K562 (cell line): ENCODE measurements at regions not wholly inside any gene's neighbourhood (a gene's known extent, or its start where the extent isn't known, plus 50 kb on each side); places are given as distances from the start of the nearest gene placed in this dataset.

Experiments used
- ATAC-seq: fragments of 200-7000 bp; cut with Tn5 transposase; 3 replicates; pipeline ENCODE4 v1.9.1; 2020; ENCODE audit warnings: moderate library complexity
- BruUV-seq: library from RNA; stranded (reverse); fragments of 400-500 nt; replicated peaks from 2 replicates; lab custom pipeline; 2021; lab: Mats Ljungman, UMichigan
- CTCF ChIA-PET: fragments of 300-600 bp; formaldehyde crosslinking; extraction: SDS; loops from one replicate; lab custom pipeline; 2021; ENCODE audit warnings: low intra/inter-chr PET ratio; lab: Yijun Ruan, JAX
- POLR2A ChIA-PET: fragments of 300-600, 350-650 bp; sonication (Branson Sonifier 250); formaldehyde crosslinking; extraction: SDS; loops from one replicate; lab custom pipeline; 2021; ENCODE audit warnings: antibody characterized with exemption, inconsistent platforms; lab: Yijun Ruan, JAX
- DNase-seq, 4 experiments: peaks; one replicate each; pipeline versions ENCODE4 v3.0.0 to v3.0.0-alpha.2; 2011 to 2018; ENCODE audit warnings: low spot score in 3 of 4, mixed read lengths in 3 of 4; ENCODE audit errors: extremely low read depth in 1 of 4
- FAIRE-seq: peaks from 2 replicates; lab custom pipeline; 2011; peaks lifted over from hg19 to GRCh38; lab: Jason Lieb, UNC
- H2AFZ ChIP-seq: 2 replicates; pipeline ENCODE4 v1.6.0; 2011; ENCODE audit warnings: low read depth, low read length, control low read depth, inconsistent platforms
- H3K27ac ChIP-seq: fragments of 200-600 bp; 3 replicates; pipeline ENCODE4 v1.8.0; 2011; ENCODE audit warnings: low read depth, mild to moderate bottlenecking, control low read depth, inconsistent platforms, low read length, moderate library complexity, mixed read lengths; ENCODE audit errors: extremely low read depth
- H3K27me3 ChIP-seq, 2 experiments: fragments of 300-600 bp in 1 of 2; 2 replicates in 1 of 2; 3 replicates in 1 of 2; pipeline versions ENCODE4 v1.6.0 to v1.8.0; 2011; ENCODE audit warnings: inconsistent platforms in 2 of 2, low read length in 2 of 2, mild to moderate bottlenecking in 1 of 2, mixed read lengths in 1 of 2, moderate library complexity in 1 of 2; ENCODE audit not compliant: control insufficient read depth in 2 of 2, insufficient read depth in 2 of 2
- H3K36me3 ChIP-seq: fragments of 300-600 bp; 3 replicates; pipeline ENCODE4 v1.8.0; 2011; ENCODE audit warnings: mild to moderate bottlenecking, low read length, inconsistent platforms; ENCODE audit not compliant: control insufficient read depth, insufficient read depth
- H3K4me1 ChIP-seq, 2 experiments: fragments of 200-600 bp in 1 of 2; replicated peaks in 1 of 2; 2 replicates in 1 of 2; 3 replicates in 1 of 2; pipeline versions ENCODE4 v1.5.1 to v1.8.0; 2011; ENCODE audit warnings: inconsistent platforms in 2 of 2, low read length in 2 of 2, mild to moderate bottlenecking in 1 of 2, mixed read lengths in 1 of 2, moderate library complexity in 1 of 2; ENCODE audit not compliant: control insufficient read depth in 2 of 2, insufficient read depth in 2 of 2
- H3K4me2 ChIP-seq: 2 replicates; pipeline ENCODE4 v1.6.1; 2011; ENCODE audit warnings: low read length, control low read depth, inconsistent platforms, mixed read lengths; ENCODE audit not compliant: insufficient read depth
- H3K4me3 ChIP-seq: fragments of 200-600 bp; sonication (generic), shearing (Covaris generic); 2 replicates; pipeline ENCODE4 v1.5.1; 2016; ENCODE audit warnings: control low read depth, inconsistent platforms
- H3K79me2 ChIP-seq: fragments of 200-600 bp; 3 replicates; pipeline ENCODE4 v1.8.0; 2011; ENCODE audit warnings: low read length, inconsistent platforms; ENCODE audit not compliant: control insufficient read depth, insufficient read depth
- H3K9ac ChIP-seq, 2 experiments: 2 replicates each; pipeline versions ENCODE4 v1.6.0 to v1.6.1; 2011; ENCODE audit warnings: low read depth in 2 of 2, low read length in 2 of 2, control low read depth in 1 of 2, inconsistent platforms in 1 of 2, mild to moderate bottlenecking in 1 of 2, mixed read lengths in 1 of 2; ENCODE audit not compliant: insufficient read depth in 1 of 2
- H3K9me1 ChIP-seq: one replicate; pipeline ENCODE4 v1.6.0; 2011; ENCODE audit warnings: inconsistent platforms, mild to moderate bottlenecking, low read length, moderate library complexity; ENCODE audit not compliant: control insufficient read depth, insufficient read depth
- H3K9me3 ChIP-seq: replicated peaks from 2 replicates; pipeline ENCODE4 v1.5.1; 2011; ENCODE audit warnings: low read depth, low read length, inconsistent platforms; ENCODE audit not compliant: control insufficient read depth, insufficient read depth
- H4K20me1 ChIP-seq: replicated peaks from 2 replicates; pipeline ENCODE4 v1.6.1; 2011; ENCODE audit warnings: low read length, inconsistent platforms, mixed read lengths; ENCODE audit not compliant: control insufficient read depth, insufficient read depth
- EP300 ChIP-seq: IDR thresholded peaks from 2 replicates; pipeline ENCODE4 v1.6.1; 2012; ENCODE audit warnings: low read length, improper control_type of control experiment
- FOS ChIP-seq: IDR thresholded peaks from 3 replicates; pipeline ENCODE4 v1.6.1; 2011; ENCODE audit not compliant: insufficient read length; ENCODE audit errors: extremely low read depth
- FOXP1 ChIP-seq: sonication (generic); formaldehyde crosslinking; IDR thresholded peaks from 2 replicates; pipeline ENCODE4 v1.8.0; 2022; ENCODE audit warnings: mild to moderate bottlenecking, missing genetic modification reagents
- HSF4 ChIP-seq: fragments of 250-450 bp; sonication (Bioruptor Pico); IDR thresholded peaks from 2 replicates; pipeline ENCODE4 v2.1.2; 2022; ENCODE audit warnings: mild to moderate bottlenecking, moderate library complexity, borderline replicate concordance
- KAT2B ChIP-seq: IDR thresholded peaks from one replicate; pipeline ENCODE4 v1.6.1; 2012; ENCODE audit warnings: low read depth, mild to moderate bottlenecking, control low read depth, inconsistent platforms, low read length, moderate library complexity
- KLF13 ChIP-seq: fragments of 450-650 bp; IDR thresholded peaks from 2 replicates; pipeline ENCODE4 v1.6.1; 2016; ENCODE audit warnings: missing genetic modification characterization, low read depth, mild to moderate bottlenecking, missing compliant biosample characterization, moderate library complexity, borderline replicate concordance
- MCM7 ChIP-seq, 2 experiments: fragments of 450-650 bp; IDR thresholded peaks; 2 replicates each; pipeline ENCODE4 v1.6.1; 2016 to 2018
- POLR3G ChIP-seq: IDR thresholded peaks from 2 replicates; pipeline ENCODE4 v1.6.1; 2011; ENCODE audit not compliant: insufficient read length, insufficient replicate concordance; ENCODE audit errors: extremely low read depth
- RBM14 ChIP-seq: fragments of 200-400 bp; formaldehyde crosslinking; IDR thresholded peaks from 2 replicates; pipeline ENCODE4 v1.6.1; 2018; ENCODE audit warnings: low read depth, mild to moderate bottlenecking, low read length, moderate library complexity, borderline replicate concordance; ENCODE audit not compliant: insufficient read depth
- YBX1 ChIP-seq: fragments of 450-650 bp; IDR thresholded peaks from 2 replicates; pipeline ENCODE4 v1.7.1; 2016; ENCODE audit warnings: mild to moderate bottlenecking
- ZNF121 ChIP-seq: sonication (generic); formaldehyde crosslinking; conservative IDR thresholded peaks from 2 replicates; pipeline ENCODE4 v1.8.0; 2022; ENCODE audit warnings: missing genetic modification reagents
- ZNF134 ChIP-seq: fragments of 250-450 bp; sonication (Bioruptor Pico); conservative IDR thresholded peaks from 2 replicates; pipeline ENCODE4 v1.4.0; 2020
- ZNF324 ChIP-seq: fragments of 250-450 bp; sonication (Bioruptor Pico); IDR thresholded peaks from 2 replicates; pipeline ENCODE4 v1.4.0; 2020; ENCODE audit warnings: mild to moderate bottlenecking
- WGBS: fragments of 100-300 bp; shearing (Covaris generic); methylation state at CpG from one replicate; pipeline ENCODE4 v1.1.6; 2016; ENCODE audit warnings: low coverage, mixed read lengths; ENCODE audit not compliant: insufficient coverage; ENCODE audit errors: missing lambda C conversion rate; 5-methylcytosine and 5-hydroxymethylcytosine counted together
- in situ Hi-C: fragments of 300-500 bp; cut with MboI; formaldehyde crosslinking; loops from 4 replicates; pipeline ENCODE4 v1.15.0; 2018; ENCODE audit warnings: inconsistent platforms, mixed read lengths
- intact Hi-C: fragments of 100-400 bp; cut with micrococcal nuclease; formaldehyde crosslinking; loops from 2 replicates; pipeline ENCODE4 v1.14.2; 2022
- TF ChIP-seq, protein P1 (sequence below): sonication (generic); formaldehyde crosslinking; IDR thresholded peaks from 2 replicates; pipeline ENCODE4 v1.8.0; 2022; ENCODE audit warnings: mild to moderate bottlenecking, missing genetic modification reagents

DNA sequence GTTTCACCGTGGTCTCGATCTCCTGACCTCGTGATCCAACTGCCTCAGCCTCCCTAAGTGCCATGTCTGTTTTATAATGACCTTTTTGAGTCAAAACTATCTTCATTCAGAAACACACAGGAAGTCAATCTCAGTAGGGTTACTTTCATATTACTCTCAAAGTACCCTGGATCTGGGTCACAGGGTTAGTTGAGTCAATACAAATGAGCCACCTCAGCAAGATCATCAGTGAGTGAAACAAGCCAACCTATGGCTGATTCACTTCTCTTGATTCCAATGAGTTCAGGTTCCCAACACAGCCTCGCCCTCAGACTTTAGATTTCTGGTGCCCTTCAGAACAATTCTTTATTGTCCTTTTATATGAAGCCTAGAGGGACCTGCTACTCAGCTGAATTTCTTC, 76.9 kb downstream of the ZC3H11B start:
- ChIA-PET CTCF (no interaction called here), POLR2A (no interaction called here)
- no peaks in the 10 kb centered on the region for H3K9me1 ChIP-seq
- DNase-seq (no peak), ATAC-seq (no peak)
- H4K20me1 ChIP-seq: no peaks in the 10 kb centered on the region
- H3K4me1 ChIP-seq: no peaks in the 10 kb centered on the region
- no peaks in the 10 kb centered on the region for H3K36me3 ChIP-seq
- H3K9me3 ChIP-seq: no peaks in the 10 kb centered on the region
- no TSS peak for BruUV-seq
- intact Hi-C loops: no loop called here
- H3K4me2 ChIP-seq: no peak overlapping the region
- H3K27ac ChIP-seq: no peak overlapping the region
- no peaks in the 10 kb centered on the region for H3K79me2 ChIP-seq
- TF ChIP-seq ZNF134 (CRISPR knock-in tag) (no peak), FOS (no peak), ZNF121 (no peak), KLF13 (tag) (no peak), KAT2B (no peak), YBX1 (no peak), EP300 (no peak), MCM7 (IDR thresholded peaks at IDR 0.05) (no peak), POLR3G (no peak), HSF4 (CRISPR knock-in tag) (no peak), FOXP1 (CRISPR knock-in tag) (no peak), ZNF324 (no peak), RBM14 (no peak)
- TF ChIP-seq, protein P1, sequence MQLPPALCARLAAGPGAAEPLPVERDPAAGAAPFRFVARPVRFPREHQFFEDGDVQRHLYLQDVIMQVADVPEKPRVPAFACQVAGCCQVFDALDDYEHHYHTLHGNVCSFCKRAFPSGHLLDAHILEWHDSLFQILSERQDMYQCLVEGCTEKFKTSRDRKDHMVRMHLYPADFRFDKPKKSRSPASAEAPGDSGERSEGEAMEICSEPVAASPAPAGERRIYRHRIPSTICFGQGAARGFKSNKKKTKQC (CRISPR knock-in tag): no peak
- TF ChIP-seq, all 486 proteins: peak for 0
- no peak for FAIRE-seq
- no peak overlapping the region for H3K4me3 ChIP-seq
- no peaks in the 10 kb centered on the region for H3K27me3 ChIP-seq
- H3K9ac ChIP-seq: no peak overlapping the region
- in situ Hi-C loops: no loop called here
- WGBS: 0% methylated on average over 4 of the region's 4 CpGs
- H2AFZ ChIP-seq: no peak overlapping the region
